Activated T-helper 17 cell treated with anti-CD3 and anti-CD28 coated beads, Interleukin-2, amount 50 U/mL, for 72 hours (primary cell): ENCODE measurements at regions not wholly inside any gene's neighbourhood (a gene's known extent, or its start where the extent isn't known, plus 50 kb on each side); places are given as distances from the start of the nearest gene placed in this dataset.
"Not testable (repeated sequence)": the region's sequence is repeated elsewhere in the genome, so short reads cannot be mapped to it uniquely, and the experiment has no call there.

Experiments
- ATAC-seq: fragments of 150-1000 bp; cut with Tn5 transposase; replicated peaks from 2 replicates; pipeline ENCODE4 v1.10.0; 2021; ENCODE audit warnings: mild to moderate bottlenecking, moderate library complexity
- H3K27ac Mint-ChIP-seq: one replicate; pipeline ENCODE4 v1.8.0; 2022; ENCODE audit warnings: mixed read lengths
- H3K27me3 Mint-ChIP-seq: one replicate; pipeline ENCODE4 v1.8.0; 2022; ENCODE audit warnings: mixed read lengths
- H3K36me3 Mint-ChIP-seq: one replicate; pipeline ENCODE4 v1.8.0; 2022; ENCODE audit warnings: low read depth, mild to moderate bottlenecking, mixed read lengths
- H3K4me1 Mint-ChIP-seq: one replicate; pipeline ENCODE4 v1.8.0; 2022; ENCODE audit warnings: mixed read lengths
- H3K4me3 Mint-ChIP-seq: one replicate; pipeline ENCODE4 v1.8.0; 2022; ENCODE audit warnings: mild to moderate bottlenecking, mixed read lengths
- H3K9me3 Mint-ChIP-seq: one replicate; pipeline ENCODE4 v1.8.0; 2022; ENCODE audit warnings: mixed read lengths

GRCh38 chr9:33708441-33708840 is 86.9 kb upstream of the PRSS3 start:
- Mint-ChIP-seq H3K27ac (no peak overlapping the region), H3K27me3 (peaks cover 31% of the 10 kb centered on the region), H3K36me3 (no peaks in the 10 kb centered on the region), H3K4me3 (no peak overlapping the region), H3K4me1 (no peaks in the 10 kb centered on the region), H3K9me3 (no peaks in the 10 kb centered on the region)
- no peak for ATAC-seq

- Mint-ChIP-seq H3K27me3 (peaks cover 31% of the 10 kb centered on the region), H3K4me3 (no peak overlapping the region), H3K4me1 (no peaks in the 10 kb centered on the region), H3K27ac (no peak overlapping the region), H3K9me3 (no peaks in the 10 kb centered on the region), H3K36me3 (no peaks in the 10 kb centered on the region)
- ATAC-seq = no peak
Observed at GRCh38 chr9:33709269-33709668, 86.1 kb upstream of the PRSS3 start.

- H3K4me3 Mint-ChIP-seq, H3K9me3 Mint-ChIP-seq, ATAC-seq, H3K4me1 Mint-ChIP-seq, H3K27ac Mint-ChIP-seq, H3K36me3 Mint-ChIP-seq: not testable (repeated sequence)
- peaks cover 31% of the 10 kb centered on the region for H3K27me3 Mint-ChIP-seq
Observed at GRCh38 chr9:33711418-33711817, 83.9 kb upstream of the PRSS3 start.

GRCh38 chr9:33714989-33715388 is 80.4 kb upstream of the PRSS3 start:
- H3K9me3 Mint-ChIP-seq = no peaks in the 10 kb centered on the region
- no peak for ATAC-seq
- no peaks in the 10 kb centered on the region for H3K4me1 Mint-ChIP-seq
- H3K27me3 Mint-ChIP-seq = peaks cover 13% of the 10 kb centered on the region
- no peak overlapping the region for H3K4me3 Mint-ChIP-seq
- no peaks in the 10 kb centered on the region for H3K36me3 Mint-ChIP-seq
- H3K27ac Mint-ChIP-seq = no peak overlapping the region

- H3K36me3 Mint-ChIP-seq = no peaks in the 10 kb centered on the region
- no peaks in the 10 kb centered on the region for H3K9me3 Mint-ChIP-seq
- no peak overlapping the region for H3K4me3 Mint-ChIP-seq
Observed at GRCh38 chr9:33718987-33719386, 76.4 kb upstream of the PRSS3 start.

GRCh38 chr9:33719581-33720374 is 75.6 kb upstream of the PRSS3 start:
- no peaks in the 10 kb centered on the region for H3K36me3 Mint-ChIP-seq
- no peaks in the 10 kb centered on the region for H3K4me1 Mint-ChIP-seq
- ATAC-seq = peak; percentile 70
- no peaks in the 10 kb centered on the region for H3K9me3 Mint-ChIP-seq
- no peak overlapping the region for H3K4me3 Mint-ChIP-seq
- no peak overlapping the region for H3K27ac Mint-ChIP-seq
- H3K27me3 Mint-ChIP-seq = peaks cover 3% of the 10 kb centered on the region

More at GRCh38 chr9:33718987-33719386, 76.4 kb upstream of the PRSS3 start:
- H3K27me3 Mint-ChIP-seq = no peaks in the 10 kb centered on the region
- no peak overlapping the region for H3K27ac Mint-ChIP-seq
- ATAC-seq = no peak
- no peaks in the 10 kb centered on the region for H3K4me1 Mint-ChIP-seq

- Mint-ChIP-seq H3K27me3 (peaks cover 3% of the 10 kb centered on the region), H3K9me3 (no peaks in the 10 kb centered on the region), H3K4me1 (no peaks in the 10 kb centered on the region), H3K27ac (no peak overlapping the region), H3K4me3 (no peak overlapping the region), H3K36me3 (no peaks in the 10 kb centered on the region)
- peak; percentile 83 for ATAC-seq
Observed at GRCh38 chr9:33721674-33722358, 73.5 kb upstream of the PRSS3 start.

GRCh38 chr9:33722359-33722675 is 73.0 kb upstream of the PRSS3 start:
- no peaks in the 10 kb centered on the region for H3K36me3 Mint-ChIP-seq
- no peaks in the 10 kb centered on the region for H3K4me1 Mint-ChIP-seq
- no peaks in the 10 kb centered on the region for H3K9me3 Mint-ChIP-seq
- no peak overlapping the region for H3K4me3 Mint-ChIP-seq
- no peak overlapping the region for H3K27ac Mint-ChIP-seq
- ATAC-seq = no peak
- peaks cover 3% of the 10 kb centered on the region for H3K27me3 Mint-ChIP-seq

- no peak overlapping the region for H3K4me3 Mint-ChIP-seq
- ATAC-seq = no peak
- H3K36me3 Mint-ChIP-seq = no peaks in the 10 kb centered on the region
- peaks cover 22% of the 10 kb centered on the region for H3K27me3 Mint-ChIP-seq
- no peak overlapping the region for H3K27ac Mint-ChIP-seq
- no peaks in the 10 kb centered on the region for H3K4me1 Mint-ChIP-seq
- H3K9me3 Mint-ChIP-seq = no peaks in the 10 kb centered on the region
Observed at GRCh38 chr9:33728613-33729012, 66.7 kb upstream of the PRSS3 start.

GRCh38 chr9:33731142-33731541 is 64.2 kb upstream of the PRSS3 start:
- ATAC-seq = no peak
- Mint-ChIP-seq H3K4me3 (no peak overlapping the region), H3K27ac (no peak overlapping the region), H3K36me3 (no peaks in the 10 kb centered on the region), H3K4me1 (no peaks in the 10 kb centered on the region), H3K27me3 (peaks cover 27% of the 10 kb centered on the region), H3K9me3 (no peaks in the 10 kb centered on the region)

- H3K27ac Mint-ChIP-seq = no peak overlapping the region
- no peak overlapping the region for H3K4me3 Mint-ChIP-seq
- no peak for ATAC-seq
- no peaks in the 10 kb centered on the region for H3K36me3 Mint-ChIP-seq
- H3K9me3 Mint-ChIP-seq = no peaks in the 10 kb centered on the region
- H3K27me3 Mint-ChIP-seq = peaks cover 27% of the 10 kb centered on the region
- H3K4me1 Mint-ChIP-seq = no peaks in the 10 kb centered on the region
Observed at GRCh38 chr9:33731625-33732024, 63.7 kb upstream of the PRSS3 start.

GRCh38 chr9:33734247-33734940 is 61.0 kb upstream of the PRSS3 start:
- peaks cover 32% of the 10 kb centered on the region for H3K27me3 Mint-ChIP-seq
- H3K4me3 Mint-ChIP-seq, H3K4me1 Mint-ChIP-seq, ATAC-seq, H3K9me3 Mint-ChIP-seq, H3K27ac Mint-ChIP-seq, H3K36me3 Mint-ChIP-seq: not testable (repeated sequence)

GRCh38 chr9:33734941-33735835 is 60.2 kb upstream of the PRSS3 start:
- not testable (repeated sequence) for H3K4me3 Mint-ChIP-seq, H3K27ac Mint-ChIP-seq, ATAC-seq, H3K9me3 Mint-ChIP-seq, H3K4me1 Mint-ChIP-seq, H3K36me3 Mint-ChIP-seq
- H3K27me3 Mint-ChIP-seq = peaks cover 28% of the 10 kb centered on the region
